ENCODE measurements at regions not wholly inside any gene's neighbourhood (a gene's known extent, or its start where the extent isn't known, plus 50 kb on each side); places are given as distances from the start of the nearest gene placed in this dataset.
A peak's percentile ranks its signal among the peaks of the same experiment; 100 is the strongest.

DNA sequence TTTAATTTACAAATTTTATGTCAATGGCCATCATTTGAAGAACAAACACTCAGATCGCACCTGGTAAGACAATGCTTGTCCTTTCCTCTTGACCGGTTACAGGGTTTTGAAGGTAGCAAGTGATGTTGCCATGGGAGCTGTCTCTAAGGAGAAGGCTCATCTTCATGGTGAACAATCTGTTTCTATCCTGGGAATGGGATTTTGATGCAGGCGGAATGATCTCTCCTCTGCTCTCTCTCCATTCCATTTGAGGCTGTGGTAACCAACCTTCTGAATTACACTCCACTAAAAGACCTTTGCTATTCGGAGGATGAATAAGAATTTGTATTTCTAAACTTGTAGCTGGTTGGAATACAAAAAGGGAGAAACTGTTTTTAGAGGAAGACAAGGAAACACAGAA lies 57.9 kb upstream of the SLC5A9 start:
- no peak for DNase-seq

GRCh38 chr1:48160486-48161132 lies 61.9 kb upstream of the SLC5A9 start:
- no peak for DNase-seq

DNA sequence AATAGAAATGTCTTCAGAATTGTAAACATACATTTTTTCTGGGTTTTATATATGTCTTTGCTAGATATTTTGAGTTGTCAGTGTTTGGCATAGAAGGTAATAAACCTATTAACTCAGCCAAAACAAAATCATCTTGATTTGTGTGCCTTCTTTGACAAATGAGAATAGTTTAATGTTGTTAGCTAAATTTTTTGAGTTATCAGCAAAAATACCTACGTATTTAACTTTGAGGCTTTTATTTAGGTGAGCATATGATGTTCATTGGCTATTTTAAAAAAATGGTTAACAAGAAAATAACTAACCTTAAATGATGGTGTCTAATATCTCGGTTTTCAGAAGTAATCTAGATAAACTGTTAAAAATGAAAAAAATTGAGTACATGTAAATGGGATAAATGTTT lies 83.2 kb upstream of the SLC5A9 start:
- no peak for DNase-seq

DNA sequence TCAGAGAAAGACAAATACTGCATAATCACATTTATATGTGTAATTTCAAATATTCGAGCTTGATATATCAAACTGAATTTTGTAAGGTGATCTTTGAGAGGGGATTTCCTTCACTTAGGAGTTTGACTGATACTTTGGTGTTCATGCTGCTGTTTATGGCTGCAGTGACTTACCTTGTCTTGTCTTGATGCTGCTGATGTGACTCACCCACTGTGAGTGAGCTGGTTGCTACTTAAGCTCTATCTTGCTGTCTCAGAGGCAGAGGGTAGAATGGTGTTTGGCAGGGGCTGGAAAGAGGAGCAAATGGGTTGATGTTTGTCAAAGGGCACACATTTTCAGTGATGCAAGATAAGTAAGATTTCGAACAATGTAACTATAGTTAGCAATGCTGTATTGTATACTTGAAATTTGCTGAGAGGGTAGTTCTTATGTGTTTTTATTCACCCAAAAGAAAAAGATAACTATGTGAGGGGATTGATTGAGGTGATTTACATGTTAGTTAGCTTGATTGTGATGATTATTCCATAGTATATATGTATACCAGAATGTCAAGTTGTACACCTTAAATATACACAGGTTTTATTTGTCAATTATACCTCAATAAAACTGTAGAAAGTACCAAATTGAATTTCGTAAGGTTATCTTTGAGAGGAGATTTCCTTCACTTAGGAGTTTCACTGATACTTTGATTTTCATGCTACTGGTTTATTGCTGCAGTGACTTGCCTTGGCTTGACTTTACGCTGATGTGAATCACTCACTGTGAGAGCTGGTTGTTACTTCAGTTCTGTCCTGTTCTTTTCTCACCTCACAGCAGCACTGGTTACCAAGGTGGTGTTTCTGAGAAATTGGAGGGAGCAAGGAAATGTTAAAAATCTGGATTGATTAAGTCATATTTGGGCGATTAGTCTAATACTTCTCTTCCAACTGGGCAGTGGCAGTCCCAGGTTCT lies 94.5 kb upstream of the SLC5A9 start:
- DNase-seq, result no peak

DNA sequence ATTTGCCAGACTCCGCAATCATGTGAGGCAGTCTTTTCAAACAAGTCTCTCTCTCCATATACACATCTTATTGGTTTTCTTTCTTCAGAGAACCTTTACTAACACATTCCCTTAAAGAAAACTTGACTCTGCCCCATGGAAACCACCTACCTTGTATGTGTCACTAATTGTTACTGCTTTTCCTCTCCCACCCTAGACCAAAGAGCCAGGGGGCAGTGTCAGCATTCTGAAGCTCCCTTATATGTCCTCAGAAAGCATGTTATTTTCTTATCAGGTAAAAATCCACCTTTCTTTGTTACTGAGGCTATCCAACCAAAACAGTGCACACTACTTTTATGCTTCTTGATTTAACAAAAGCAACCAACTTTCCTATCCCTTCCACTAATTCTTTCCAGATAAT lies 98.9 kb upstream of the SLC5A9 start:
- no peak for DNase-seq

GRCh38 chr1:48121955-48122354 lies 100.6 kb upstream of the SLC5A9 start:
- DNase-seq, result no peak

DNA sequence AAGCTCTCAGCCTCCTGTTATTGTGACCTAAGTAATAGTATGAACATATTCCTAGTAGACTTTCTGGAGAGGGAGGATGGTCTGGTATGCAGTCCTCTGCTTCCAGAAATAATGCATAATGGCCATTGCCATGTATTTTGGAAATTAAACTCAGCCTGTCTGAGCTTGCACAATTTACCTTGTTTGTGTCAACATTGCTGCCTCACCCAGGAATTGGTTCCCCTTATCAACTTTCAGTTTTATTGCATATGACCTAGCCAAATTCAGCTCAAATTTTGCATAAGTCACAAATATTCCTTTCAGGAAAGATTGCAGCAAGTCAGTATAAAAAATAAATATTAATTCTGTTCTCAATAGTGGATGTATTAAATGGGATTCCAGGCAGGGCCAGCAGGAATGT lies 101.9 kb upstream of the SLC5A9 start:
- no peak for DNase-seq

DNA sequence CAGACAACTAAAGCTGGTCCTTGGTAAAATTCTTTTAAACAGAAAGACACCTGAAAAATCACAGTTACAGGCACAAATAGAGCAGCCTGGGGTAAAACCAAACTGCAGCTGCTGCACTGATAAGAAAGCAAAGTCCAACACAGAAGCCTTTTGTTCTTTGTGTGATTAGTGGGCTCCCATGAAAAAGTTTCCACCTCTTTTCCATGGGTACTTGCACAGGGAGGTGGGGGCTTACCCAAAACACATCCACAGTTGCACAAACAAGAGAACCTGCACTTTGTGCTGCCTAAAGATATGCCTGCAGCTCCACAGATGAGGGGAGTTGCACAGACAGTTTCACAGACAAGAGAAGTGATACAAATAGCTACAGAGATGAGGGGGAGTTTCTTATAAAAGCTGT lies 106.7 kb upstream of the SLC5A9 start:
- no peak for DNase-seq

DNA sequence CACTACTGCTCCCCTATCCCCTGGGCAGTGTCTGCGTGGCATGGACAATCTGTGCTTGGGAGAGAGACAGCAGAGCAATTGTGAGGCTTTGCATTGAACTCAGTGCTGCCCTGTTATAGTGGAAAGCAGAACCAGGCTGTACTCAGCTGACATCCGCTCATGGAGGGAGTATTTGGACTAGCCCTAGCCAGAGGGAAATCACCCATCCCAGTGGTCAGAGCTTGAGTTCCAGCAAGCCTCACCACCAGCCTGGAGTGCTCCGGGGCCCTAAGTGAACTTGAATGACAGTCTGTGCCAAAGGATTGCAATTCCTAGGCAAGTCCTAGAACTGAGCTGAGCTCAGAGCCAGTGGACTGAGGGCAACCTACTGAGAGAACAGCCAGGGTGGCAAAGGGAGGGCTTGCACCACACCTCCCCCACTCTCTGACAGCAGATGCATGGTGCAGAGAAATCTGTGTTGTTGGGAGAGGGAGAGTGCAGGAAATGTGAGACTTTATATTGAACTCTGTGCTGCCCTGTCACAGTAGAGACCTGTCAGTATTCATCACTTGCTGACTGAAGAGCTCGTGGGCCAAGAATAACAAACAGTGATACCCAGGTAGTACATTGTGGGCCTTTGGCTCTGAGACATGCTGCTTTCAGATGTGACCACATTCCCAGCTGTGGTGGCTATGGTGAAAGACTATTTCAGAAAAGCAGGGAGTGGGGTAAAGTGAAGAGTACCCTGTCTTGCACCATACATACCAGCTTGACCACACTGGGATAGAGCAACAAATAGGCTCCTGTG lies 107.7 kb upstream of the SLC5A9 start:
- no peak for DNase-seq

DNA sequence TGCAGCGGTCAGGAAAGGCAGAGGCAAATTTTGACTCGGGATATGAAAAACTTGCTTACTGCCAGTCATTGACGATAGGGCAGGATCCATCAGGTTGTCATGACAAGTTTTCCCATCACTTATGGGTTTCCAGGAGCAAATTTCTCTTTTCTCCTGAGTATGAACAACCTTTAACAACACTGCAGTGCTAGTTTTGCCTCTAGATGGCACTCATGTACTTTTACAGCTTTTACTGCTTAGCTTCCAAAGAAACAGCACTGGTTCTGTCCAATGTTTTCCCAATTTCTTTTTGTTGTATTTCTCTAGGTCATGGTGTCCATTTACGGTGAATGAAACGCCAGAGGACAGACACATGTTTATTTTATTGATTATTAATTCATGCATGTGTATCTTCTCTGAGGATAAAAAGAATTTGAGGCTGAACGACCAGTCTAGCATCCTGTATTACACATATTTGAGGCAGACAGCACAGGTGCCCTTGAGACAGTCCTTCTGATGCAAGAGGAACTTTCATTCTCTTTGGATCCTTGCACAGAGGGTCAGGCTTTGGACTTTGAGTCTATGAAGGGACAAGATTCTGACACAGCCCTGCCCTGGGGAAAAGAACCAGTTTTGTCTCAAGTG lies 112.3 kb upstream of the TRABD2B start:
- DNase-seq, result no peak

GRCh38 chr1:48107516-48107915 lies 110.3 kb upstream of the TRABD2B start:
- DNase-seq, result no peak

DNA sequence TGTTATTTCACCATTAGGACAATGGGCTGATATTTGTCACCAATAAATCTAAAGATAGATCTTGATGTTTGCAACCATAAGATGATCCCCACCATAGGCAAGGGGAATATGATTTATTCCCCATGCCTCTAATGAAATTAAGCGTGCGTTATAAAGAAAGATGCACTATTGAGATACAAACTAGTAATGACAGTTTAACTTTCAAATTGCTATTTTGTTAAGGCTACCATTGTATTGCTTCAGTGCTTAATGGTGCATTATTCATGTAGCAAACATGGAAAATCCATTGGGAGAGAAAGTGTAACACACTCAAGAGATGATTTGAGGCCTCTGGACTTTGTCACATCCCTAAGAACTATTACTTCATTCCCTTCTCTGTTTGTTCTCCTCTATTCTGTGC lies 108.9 kb upstream of the TRABD2B start:
- DNase-seq, result no peak

DNA sequence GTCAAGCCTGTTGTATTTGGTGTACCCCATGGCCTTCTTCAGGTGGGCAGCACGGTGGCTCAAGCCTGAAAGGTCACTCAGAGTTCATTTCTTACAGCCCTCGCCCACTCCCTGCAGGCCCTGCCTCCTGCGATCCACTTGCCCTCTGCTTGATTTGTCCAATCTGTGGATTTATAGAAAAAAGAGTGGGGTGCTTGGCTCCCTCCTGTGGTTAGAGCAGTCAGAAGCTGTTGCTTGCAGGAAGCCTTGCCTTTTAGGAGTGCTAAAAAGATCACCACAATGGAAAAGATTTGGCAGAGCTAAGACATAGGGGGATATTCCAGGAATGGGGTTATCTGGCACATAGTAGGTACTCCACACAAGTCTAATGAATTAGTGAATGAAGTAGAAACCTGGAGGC lies 108.0 kb upstream of the TRABD2B start:
- no peak for DNase-seq

- DNase-seq, result no peak
Measured at GRCh38 chr1:48103495-48103894, 106.3 kb upstream of the TRABD2B start.

- DNase-seq, result no peak
Measured at GRCh38 chr1:48102766-48103165, 105.6 kb upstream of the TRABD2B start.

DNA sequence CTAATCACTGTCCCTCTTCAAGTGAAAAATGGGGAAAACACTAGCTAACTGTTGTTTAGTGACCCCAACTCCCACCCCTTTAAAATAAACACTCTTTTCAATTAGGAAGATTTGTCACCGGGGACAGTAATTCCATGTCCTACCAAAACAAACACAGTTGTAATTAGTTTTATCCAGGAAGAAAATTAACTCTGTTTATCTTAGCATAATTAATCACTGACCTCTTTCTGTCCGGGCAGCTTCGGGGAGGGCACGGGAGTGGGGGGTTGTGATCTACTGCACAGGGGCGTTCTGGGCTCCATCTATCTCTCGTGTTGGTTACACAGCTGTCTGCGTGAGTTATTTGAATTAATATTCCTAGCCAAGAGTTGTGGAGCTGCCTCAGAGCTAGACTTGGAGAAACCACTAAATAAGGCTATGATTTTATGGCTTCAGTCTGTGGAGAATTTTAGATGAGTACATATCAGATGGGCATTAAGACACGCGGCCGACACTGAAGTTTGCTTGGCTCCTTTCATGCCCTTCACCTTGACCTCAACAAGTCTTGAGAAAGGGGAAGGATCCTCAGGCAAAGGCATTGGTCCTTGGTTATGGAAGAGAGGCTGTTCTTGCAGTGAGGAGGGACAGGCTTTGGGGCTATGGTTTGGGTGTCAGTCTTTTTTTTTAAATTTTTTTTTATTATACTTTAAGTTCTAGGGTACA lies 102.0 kb upstream of the TRABD2B start:
- DNase-seq, result no peak

DNA sequence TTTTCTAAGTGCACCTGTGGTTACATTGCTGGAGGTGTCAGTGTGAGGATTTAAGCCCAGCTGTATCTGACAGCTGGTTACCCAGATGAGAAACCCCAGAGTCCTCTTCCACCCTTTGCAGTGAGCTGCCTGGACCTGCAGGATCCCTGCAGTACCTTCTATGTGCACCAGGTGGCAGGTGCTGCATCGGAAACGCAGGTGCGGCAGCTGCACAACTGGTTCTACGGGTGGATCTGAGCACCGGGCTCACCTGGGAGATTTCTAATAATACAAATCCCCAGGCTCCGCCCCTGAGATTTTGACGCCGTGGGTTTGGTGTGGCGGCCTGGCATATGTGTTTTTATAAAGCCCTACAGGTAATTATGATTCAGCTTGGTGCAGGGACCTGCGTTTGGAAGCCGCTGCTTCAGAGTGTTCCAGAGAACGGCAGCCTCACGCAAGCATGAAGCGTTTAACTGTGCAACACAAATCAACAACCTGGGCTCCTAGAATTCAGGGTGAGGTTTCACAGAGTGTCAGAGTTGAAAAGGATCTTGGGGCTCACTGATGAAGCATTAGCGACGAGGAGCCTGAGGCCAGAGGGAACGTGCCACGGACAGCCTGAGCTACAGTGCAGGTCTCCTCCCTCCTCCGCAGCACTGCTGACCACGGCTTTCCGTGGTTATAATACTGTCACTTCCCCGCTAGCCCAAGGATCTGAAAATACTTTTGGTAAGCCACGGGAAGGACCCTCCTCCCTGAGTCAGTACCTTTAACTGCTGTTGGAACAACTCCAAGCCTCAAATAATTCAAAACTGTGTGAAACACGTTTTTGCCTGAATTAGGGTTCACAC lies 96.7 kb upstream of the TRABD2B start:
- peak; percentile 68 for DNase-seq

GRCh38 chr1:48093147-48093546 lies 96.0 kb upstream of the TRABD2B start:
- no peak for DNase-seq

GRCh38 chr1:48092401-48092800 lies 95.2 kb upstream of the TRABD2B start:
- DNase-seq, result no peak

DNA sequence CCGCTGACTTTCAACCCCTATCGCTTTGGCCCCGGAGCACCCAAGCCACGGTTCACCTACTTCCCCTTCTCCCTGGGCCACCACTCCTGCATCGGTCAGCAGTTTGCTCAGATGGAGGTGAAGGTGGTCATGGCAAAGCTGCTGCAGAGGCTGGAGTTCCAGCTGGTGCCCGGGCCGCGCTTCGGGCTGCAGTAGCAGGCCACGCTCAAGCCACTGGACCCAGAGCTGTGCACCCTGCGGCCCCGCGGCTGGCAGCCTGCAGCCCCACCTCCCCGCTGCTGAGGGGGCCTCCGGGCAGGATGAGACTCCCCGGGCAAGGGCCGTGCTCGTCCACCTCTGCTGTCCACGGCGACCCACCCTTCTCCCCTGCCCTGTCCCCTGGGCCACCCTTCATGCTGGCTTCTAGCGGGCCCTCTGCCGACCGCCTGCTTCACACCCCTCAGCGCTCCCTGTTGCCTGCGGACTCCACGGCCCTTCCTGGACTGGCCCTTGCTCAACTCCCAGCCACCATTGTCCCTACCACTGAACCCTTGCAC lies 92.2 kb upstream of the TRABD2B start:
- DNase-seq, result no peak

GRCh38 chr1:48084826-48085225 lies 87.6 kb upstream of the TRABD2B start:
- DNase-seq, result no peak

All from stimulated activated CD4-positive, alpha-beta T cell treated with anti-CD3 and anti-CD28 coated beads, Interleukin-4, amount 100 ng/mL, for 24 hours (primary cell).